Activated T-helper 17 cell treated with anti-CD3 and anti-CD28 coated beads, Interleukin-2, amount 50 U/mL, for 72 hours (primary cell): ENCODE measurements at regions not wholly inside any gene's neighbourhood (a gene's known extent, or its start where the extent isn't known, plus 50 kb on each side); places are given as distances from the start of the nearest gene placed in this dataset.

Experiments
- ATAC-seq: fragments of 150-1000 bp; cut with Tn5 transposase; replicated peaks from 2 replicates; pipeline ENCODE4 v1.10.0; 2021; ENCODE audit warnings: mild to moderate bottlenecking, moderate library complexity
- H3K27ac Mint-ChIP-seq: one replicate; pipeline ENCODE4 v1.8.0; 2022; ENCODE audit warnings: mixed read lengths
- H3K27me3 Mint-ChIP-seq: one replicate; pipeline ENCODE4 v1.8.0; 2022; ENCODE audit warnings: mixed read lengths
- H3K36me3 Mint-ChIP-seq: one replicate; pipeline ENCODE4 v1.8.0; 2022; ENCODE audit warnings: low read depth, mild to moderate bottlenecking, mixed read lengths
- H3K4me1 Mint-ChIP-seq: one replicate; pipeline ENCODE4 v1.8.0; 2022; ENCODE audit warnings: mixed read lengths
- H3K4me3 Mint-ChIP-seq: one replicate; pipeline ENCODE4 v1.8.0; 2022; ENCODE audit warnings: mild to moderate bottlenecking, mixed read lengths
- H3K9me3 Mint-ChIP-seq: one replicate; pipeline ENCODE4 v1.8.0; 2022; ENCODE audit warnings: mixed read lengths

DNA sequence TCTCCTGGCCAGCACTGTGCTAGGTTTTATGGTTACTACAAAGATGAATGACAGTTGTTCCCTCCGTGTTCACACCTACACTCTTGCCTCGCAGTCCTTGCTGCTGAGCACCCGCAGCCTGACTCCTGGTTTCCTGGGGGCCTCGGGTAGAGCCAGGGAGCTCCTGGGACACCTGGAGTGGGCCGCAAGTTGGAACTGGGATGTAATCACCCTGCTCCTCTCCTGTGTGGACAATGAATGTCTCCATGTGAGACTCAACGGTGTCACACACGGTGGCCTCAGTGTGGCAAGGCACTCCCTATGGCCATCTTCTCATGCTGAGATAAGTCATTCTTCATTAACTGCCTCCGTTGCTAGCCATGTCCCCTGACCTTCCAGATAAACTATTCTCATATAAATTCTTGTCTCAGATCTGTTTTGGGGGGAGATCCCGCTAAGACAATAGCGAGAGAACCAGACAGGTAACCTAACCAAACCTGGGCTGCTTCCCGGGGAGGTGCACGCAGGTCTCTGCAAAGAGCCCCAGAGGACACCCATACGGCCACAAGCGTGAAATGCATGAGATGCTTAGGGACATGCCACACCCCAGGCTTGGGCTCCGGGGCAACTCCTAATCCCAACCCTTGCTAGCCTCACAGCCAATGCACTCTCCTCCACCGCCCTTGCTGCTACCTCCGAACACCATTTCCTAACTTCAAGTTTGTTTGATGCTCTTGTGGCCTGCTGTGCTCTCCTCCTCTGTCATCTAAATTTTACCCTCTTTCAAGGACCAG is 87.2 kb upstream of the IRS2 start:
- H3K36me3 Mint-ChIP-seq = no peaks in the 10 kb centered on the region
- H3K4me3 Mint-ChIP-seq = no peak overlapping the region
- peaks cover 3% of the 10 kb centered on the region for H3K27me3 Mint-ChIP-seq
- no peak overlapping the region for H3K27ac Mint-ChIP-seq
- no peak for ATAC-seq
- no peaks in the 10 kb centered on the region for H3K4me1 Mint-ChIP-seq
- no peaks in the 10 kb centered on the region for H3K9me3 Mint-ChIP-seq

DNA sequence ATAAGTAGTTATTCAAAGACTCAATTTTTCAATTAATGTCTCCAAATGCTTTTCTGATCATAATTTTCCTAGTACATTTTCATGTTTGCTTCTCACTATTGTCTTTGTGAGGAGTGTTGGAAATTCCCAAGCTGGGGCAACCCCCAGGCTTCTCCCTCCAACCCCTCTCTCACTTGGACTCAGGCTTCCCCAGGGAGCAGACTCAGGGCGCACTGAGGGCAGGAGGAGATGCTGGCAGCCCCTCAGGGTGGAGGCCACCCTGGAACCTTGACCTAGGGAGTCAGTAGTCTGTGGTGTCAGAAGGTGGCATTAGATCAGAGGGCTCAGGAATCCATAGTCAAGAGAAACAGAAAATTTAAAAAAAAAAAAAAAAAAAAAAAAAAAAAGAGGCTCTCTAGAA is 86.5 kb upstream of the IRS2 start:
- ATAC-seq = no peak
- no peak overlapping the region for H3K27ac Mint-ChIP-seq
- H3K4me3 Mint-ChIP-seq = no peak overlapping the region
- no peaks in the 10 kb centered on the region for H3K36me3 Mint-ChIP-seq
- H3K4me1 Mint-ChIP-seq = no peaks in the 10 kb centered on the region
- H3K9me3 Mint-ChIP-seq = no peaks in the 10 kb centered on the region
- H3K27me3 Mint-ChIP-seq = peaks cover 3% of the 10 kb centered on the region

DNA sequence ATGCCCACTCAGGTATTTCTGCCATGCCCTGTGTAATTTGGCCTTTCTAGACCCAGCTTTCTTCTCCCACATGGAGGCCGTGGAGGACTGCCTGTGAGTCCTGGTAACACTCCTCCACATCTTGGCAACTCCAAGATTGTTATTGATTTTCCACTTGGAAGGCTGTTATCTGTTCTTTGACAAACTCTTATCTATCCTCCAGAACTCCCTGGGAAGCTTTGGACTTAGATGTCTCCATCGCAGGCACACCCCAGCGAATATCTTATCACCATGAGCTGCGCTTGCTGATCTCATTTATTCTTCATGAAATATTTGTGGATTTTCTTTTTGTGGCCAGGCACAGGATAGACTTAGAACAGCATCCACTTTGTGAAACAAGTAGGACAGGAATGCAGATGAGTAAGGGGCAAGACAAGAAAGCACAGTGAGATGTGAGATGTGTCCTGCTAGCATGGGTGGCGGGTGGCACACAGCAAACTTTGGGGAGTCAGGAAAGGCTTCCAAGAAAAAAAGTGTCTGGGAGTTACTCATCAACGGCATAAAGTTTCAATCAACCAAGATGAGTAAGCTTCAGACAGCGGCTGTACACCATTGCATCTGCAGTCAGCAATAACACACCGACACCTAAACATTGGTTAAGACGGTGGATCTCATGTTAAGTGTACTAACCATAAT is 84.5 kb upstream of the IRS2 start:
- H3K27ac Mint-ChIP-seq = no peak overlapping the region
- no peak overlapping the region for H3K4me3 Mint-ChIP-seq
- H3K4me1 Mint-ChIP-seq = no peaks in the 10 kb centered on the region
- no peaks in the 10 kb centered on the region for H3K36me3 Mint-ChIP-seq
- ATAC-seq = no peak
- H3K27me3 Mint-ChIP-seq = peaks cover 18% of the 10 kb centered on the region
- no peaks in the 10 kb centered on the region for H3K9me3 Mint-ChIP-seq

DNA sequence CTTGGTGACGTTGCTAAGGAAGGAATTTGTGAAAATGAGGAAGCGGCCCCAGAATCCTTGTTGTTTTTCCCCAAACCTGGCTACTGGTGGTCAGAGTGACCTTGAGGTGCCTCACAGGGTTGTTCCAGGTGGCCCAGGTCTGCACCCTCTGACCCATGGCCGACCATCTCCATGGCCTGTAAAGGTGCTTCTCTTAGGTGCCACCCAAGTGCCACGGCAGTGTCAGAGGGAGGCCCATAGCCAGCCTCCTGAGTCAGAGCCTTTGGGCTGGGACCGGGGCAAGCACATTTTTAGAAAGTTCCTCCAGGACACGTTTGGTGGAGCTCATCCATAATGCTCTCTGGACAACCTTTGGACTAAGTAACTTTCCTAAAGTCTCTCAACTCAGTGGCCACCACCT is 83.9 kb upstream of the IRS2 start:
- ATAC-seq = no peak
- no peaks in the 10 kb centered on the region for H3K36me3 Mint-ChIP-seq
- no peaks in the 10 kb centered on the region for H3K9me3 Mint-ChIP-seq
- peaks cover 19% of the 10 kb centered on the region for H3K27me3 Mint-ChIP-seq
- no peak overlapping the region for H3K27ac Mint-ChIP-seq
- H3K4me1 Mint-ChIP-seq = no peaks in the 10 kb centered on the region
- no peak overlapping the region for H3K4me3 Mint-ChIP-seq

DNA sequence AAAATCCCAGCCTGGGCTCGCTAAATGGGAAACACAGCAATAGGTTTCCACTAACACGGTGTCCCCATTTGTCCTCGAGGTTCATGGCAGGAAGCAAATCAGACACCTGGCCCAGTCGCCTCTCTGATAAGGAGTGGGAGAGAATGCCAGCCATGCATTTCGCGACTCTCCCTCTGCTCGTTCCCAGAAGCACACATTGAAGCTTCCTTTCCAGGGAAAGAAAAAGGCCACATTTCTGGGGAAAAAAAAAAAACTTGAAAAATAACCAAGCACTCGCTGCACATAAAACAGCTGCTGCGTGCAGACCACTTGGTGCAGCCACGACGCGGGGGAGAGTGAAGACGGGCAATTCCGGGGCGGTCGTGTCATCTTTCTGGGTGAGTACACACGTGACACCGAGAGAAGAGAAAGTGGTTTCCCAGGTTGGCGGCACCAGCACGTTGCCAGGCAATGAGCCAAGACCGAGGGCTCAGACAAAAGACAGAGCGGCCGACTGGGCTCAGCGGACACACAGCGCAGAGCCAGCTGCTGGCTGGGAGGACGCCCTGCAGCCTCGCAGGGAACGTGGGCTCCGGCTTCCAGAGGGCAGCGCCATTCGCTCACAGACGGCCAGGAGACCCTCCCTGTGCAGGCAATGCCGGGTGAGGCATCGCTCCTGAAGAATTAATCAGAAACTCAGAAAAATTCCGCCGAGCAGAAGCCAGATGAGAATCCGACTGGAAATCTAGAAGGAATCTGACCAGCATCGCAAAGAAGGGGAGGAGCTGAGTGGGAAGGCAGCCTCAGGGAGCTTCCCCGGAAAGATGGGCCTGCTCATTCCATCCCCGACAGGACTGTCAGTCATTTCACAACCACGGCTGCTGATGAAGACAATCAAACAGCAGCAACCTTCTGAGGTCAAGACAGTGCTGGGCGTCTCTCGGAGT is 83.2 kb upstream of the IRS2 start:
- Mint-ChIP-seq H3K4me3 (no peak overlapping the region), H3K27me3 (peaks cover 19% of the 10 kb centered on the region), H3K27ac (no peak overlapping the region), H3K36me3 (no peaks in the 10 kb centered on the region), H3K4me1 (no peaks in the 10 kb centered on the region), H3K9me3 (no peaks in the 10 kb centered on the region)
- no peak for ATAC-seq

DNA sequence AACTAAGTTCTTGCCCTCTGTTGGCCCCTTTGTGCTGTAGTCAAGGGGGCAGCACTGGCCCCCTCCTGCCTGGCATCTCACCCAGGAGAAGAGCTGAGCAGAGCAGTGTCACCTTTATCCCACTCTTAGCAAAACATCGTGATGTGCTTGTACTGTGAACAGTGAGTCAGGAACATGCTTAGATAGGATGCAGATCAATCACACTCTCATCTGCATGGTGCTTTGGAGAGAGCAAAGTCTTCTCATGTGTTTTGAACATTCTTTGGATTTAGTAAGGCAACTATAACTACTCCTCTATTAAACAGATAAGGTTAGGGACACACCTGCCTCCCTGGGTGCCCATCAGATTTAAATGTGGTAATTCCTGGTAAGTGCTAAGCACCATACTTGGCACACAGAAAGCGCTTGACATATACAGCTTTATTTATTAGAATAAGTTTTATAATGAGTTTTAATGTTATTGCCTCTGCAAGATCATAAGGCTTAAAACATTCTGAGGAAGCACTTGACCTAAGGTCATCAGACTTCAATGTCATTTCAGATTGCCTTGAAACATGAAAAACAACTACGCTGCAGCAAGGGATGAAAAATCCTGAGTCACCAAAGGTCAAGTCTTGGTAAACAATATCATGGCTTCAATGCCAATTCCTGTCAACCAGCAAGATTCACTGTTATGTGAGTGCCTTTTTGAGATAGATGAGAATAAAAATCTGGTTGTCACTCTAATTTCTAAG is 82.4 kb upstream of the IRS2 start:
- Mint-ChIP-seq H3K9me3 (no peaks in the 10 kb centered on the region), H3K36me3 (no peaks in the 10 kb centered on the region), H3K27ac (no peak overlapping the region), H3K4me3 (no peak overlapping the region), H3K27me3 (peaks cover 16% of the 10 kb centered on the region), H3K4me1 (no peaks in the 10 kb centered on the region)
- ATAC-seq = no peak

DNA sequence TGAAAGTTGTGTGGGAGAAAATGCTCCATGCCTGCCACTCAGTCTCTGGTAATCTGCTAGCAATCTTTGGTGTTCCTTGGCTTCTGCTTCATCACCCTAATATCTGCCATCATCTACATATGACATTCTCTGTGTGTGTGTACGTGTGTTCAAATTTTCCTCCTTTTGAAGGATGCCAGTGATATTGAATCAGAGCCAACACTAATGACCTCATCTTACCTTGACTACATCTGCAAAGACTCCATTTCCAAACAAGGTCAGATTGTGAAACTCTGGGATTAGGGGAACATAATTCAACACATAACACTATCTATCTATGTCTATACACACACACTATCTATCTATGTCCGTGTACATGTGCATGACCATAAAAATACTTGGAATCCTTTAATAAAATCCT is 81.4 kb upstream of the IRS2 start:
- Mint-ChIP-seq H3K9me3 (no peaks in the 10 kb centered on the region), H3K4me3 (no peak overlapping the region), H3K27me3 (peaks cover 23% of the 10 kb centered on the region), H3K27ac (no peak overlapping the region), H3K36me3 (no peaks in the 10 kb centered on the region), H3K4me1 (no peaks in the 10 kb centered on the region)
- ATAC-seq = no peak

DNA sequence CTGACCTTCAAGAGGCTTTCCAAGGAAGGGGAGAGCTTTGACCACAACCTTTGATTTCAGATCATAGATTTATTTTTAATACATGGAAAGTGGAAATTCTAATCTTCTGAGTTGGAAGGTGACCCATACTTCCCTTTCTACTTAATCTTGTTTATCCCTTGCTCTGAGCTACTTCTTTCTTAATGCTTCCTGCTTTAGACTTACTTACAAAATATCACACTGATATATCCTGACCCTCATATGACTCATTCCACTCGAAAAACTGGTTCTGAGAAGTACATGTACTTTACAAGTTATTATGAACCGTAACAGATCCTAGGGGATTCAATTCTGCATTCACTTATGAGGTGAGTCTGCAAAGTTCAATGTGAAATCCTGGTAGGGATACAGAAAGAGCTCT is 76.2 kb upstream of the IRS2 start:
- peaks cover 44% of the 10 kb centered on the region for H3K27me3 Mint-ChIP-seq

DNA sequence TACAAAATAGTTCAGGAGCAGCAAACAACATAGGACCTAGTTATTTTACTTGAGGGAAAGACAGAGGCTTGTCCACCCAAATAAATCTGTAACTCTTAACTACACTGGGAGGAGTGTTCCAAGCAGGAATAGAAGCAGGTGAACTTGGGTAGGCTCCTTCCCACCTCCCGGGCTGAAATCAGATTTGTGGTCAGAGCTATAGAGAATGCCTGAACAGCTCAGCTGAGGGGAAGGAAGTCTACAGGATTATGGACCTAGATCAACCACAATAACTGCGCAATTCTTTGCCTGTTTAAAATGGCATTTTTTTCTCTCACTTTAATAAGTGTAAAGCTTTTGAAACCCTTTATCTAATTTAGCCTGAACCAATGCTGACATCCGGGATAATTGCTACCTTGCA is 73.5 kb upstream of the IRS2 start:
- Mint-ChIP-seq H3K4me3 (no peak overlapping the region), H3K36me3 (no peaks in the 10 kb centered on the region), H3K9me3 (no peaks in the 10 kb centered on the region), H3K4me1 (no peaks in the 10 kb centered on the region), H3K27me3 (peaks cover 43% of the 10 kb centered on the region), H3K27ac (no peak overlapping the region)
- no peak for ATAC-seq

More for the DNA sequence above, 76.2 kb upstream of the IRS2 start:
- Mint-ChIP-seq H3K4me3 (no peak overlapping the region), H3K36me3 (no peaks in the 10 kb centered on the region), H3K9me3 (no peaks in the 10 kb centered on the region), H3K27ac (no peak overlapping the region), H3K4me1 (no peaks in the 10 kb centered on the region)
- ATAC-seq = no peak

DNA sequence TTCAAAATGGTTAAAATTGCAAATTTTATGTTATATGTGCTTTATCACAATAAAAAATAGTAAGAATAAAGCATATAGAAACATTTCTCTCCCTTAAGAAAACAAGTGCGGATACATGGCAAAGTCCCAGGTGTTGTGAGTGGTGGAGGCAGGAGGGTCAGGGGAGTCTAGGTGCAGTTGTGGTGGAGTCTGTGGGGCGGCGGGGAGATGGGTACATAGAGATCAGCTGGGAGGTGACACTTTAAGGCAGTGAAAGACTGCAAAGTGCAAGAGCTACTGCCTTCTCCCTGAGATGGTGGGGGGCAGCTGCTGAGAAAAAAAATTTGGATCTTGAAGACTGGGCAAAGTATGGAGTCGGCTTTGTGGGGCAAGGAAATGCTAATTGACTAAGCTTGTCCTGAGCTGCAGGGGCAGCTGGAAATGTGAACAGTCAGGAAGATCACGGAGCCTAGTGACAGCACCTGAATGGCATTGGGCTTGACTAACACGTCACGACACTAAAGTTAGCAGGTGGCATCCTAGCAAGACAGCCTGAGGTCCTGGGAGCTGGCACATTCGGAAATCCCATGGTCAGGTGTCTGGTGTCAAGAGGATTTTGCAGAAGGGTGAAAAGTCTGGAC is 72.9 kb upstream of the IRS2 start:
- no peak for ATAC-seq
- Mint-ChIP-seq H3K9me3 (no peaks in the 10 kb centered on the region), H3K27ac (no peak overlapping the region), H3K36me3 (no peaks in the 10 kb centered on the region), H3K4me3 (no peak overlapping the region), H3K4me1 (no peaks in the 10 kb centered on the region), H3K27me3 (peaks cover 49% of the 10 kb centered on the region)

DNA sequence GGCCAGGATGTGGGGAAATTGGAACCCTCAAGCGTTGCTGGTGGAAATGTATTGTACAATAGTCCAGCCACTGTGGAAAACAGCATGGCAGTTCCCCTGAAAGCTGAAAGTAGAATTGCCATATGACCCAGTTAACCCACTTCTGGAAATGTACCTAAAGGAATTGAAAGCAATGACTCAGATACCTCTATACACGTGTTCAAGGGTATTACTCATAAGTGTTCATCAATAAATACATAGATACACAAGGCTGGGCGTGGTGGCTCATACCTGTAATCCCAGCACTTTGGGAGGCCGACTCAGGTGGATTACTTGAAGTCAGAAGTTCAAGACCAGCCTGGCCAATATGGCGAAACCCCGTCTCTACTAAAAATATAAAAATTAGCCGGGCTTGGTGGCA is 71.9 kb upstream of the IRS2 start:
- ATAC-seq = peak; percentile 81

DNA sequence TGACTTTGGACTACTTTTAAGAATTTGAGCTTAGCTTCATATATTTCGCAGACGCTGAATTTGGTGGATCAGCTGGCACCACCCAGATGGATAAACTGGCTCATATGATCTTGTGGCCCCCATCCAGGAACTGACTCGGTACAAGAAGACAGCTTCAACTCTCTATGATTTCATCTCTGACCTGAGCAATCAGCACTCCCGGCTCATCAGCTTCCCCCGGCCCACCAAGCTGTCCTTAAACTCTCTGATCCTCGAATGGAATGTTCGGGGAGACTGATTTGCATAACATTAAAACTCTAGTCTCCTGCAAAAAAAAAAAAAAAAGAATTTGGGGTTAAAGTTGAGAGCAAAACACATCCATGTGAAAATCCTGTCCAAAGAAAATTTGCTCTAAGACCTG is 71.4 kb upstream of the IRS2 start:
- no peak for ATAC-seq
- H3K27me3 Mint-ChIP-seq = peaks cover 49% of the 10 kb centered on the region
- H3K36me3 Mint-ChIP-seq = no peaks in the 10 kb centered on the region
- no peaks in the 10 kb centered on the region for H3K4me1 Mint-ChIP-seq
- no peak overlapping the region for H3K27ac Mint-ChIP-seq
- no peak overlapping the region for H3K4me3 Mint-ChIP-seq
- H3K9me3 Mint-ChIP-seq = no peaks in the 10 kb centered on the region

More for the DNA sequence above, 71.9 kb upstream of the IRS2 start:
- H3K27me3 Mint-ChIP-seq = peaks cover 50% of the 10 kb centered on the region
- H3K4me3 Mint-ChIP-seq = no peak overlapping the region
- no peaks in the 10 kb centered on the region for H3K36me3 Mint-ChIP-seq
- no peaks in the 10 kb centered on the region for H3K4me1 Mint-ChIP-seq
- H3K27ac Mint-ChIP-seq = no peak overlapping the region
- H3K9me3 Mint-ChIP-seq = no peaks in the 10 kb centered on the region

DNA sequence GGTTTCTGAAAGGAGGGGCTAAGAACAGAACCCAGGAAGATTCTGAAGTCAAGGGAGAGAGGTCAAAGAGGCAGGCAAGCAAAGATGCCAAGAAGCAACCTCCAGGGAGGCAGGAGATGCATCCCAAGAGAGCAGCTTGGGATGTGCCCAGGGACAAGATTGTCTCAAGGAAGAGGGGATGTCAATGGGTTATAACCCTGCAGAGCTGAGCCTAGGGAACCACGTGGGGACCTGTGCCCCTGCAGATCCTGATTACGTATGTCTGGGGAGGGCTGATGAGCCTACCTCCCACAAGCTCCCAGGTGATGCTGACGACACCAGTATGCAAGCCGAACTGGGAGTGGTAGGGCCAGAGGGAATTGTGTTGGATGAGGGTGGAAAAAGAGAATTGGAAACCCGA is 70.9 kb upstream of the IRS2 start:
- peaks cover 47% of the 10 kb centered on the region for H3K27me3 Mint-ChIP-seq
- H3K9me3 Mint-ChIP-seq = no peaks in the 10 kb centered on the region
- no peak overlapping the region for H3K4me3 Mint-ChIP-seq
- no peaks in the 10 kb centered on the region for H3K36me3 Mint-ChIP-seq
- no peak for ATAC-seq
- no peaks in the 10 kb centered on the region for H3K4me1 Mint-ChIP-seq
- no peak overlapping the region for H3K27ac Mint-ChIP-seq

DNA sequence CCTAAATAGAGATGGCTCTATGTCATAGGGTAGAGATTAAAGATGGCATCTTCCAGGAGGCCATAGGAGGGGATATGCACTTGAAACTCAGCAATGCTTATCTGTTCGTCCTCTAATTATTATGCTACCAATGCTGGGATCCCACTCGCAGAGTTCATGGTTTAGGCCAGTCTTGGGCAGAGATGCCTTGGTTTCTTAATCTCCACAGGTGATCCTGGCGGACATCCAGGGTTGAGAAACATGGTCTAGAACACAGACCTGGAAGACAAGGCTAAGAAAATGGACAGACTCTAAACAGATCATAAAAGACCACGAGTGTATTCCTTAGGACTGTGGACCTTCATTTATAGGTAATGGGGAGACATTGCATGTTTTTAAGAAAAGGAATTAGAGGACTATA is 70.0 kb upstream of the IRS2 start:
- Mint-ChIP-seq H3K4me1 (no peaks in the 10 kb centered on the region), H3K4me3 (no peak overlapping the region), H3K27me3 (peaks cover 42% of the 10 kb centered on the region), H3K9me3 (no peaks in the 10 kb centered on the region), H3K27ac (no peak overlapping the region), H3K36me3 (no peaks in the 10 kb centered on the region)
- no peak for ATAC-seq
